DOHH2 (cell line): ENCODE measurements at regions not wholly inside any gene's neighbourhood (a gene's known extent, or its start where the extent isn't known, plus 50 kb on each side); places are given as distances from the start of the nearest gene placed in this dataset.

Experiments used
- EZH2phosphoT487 ChIP-seq: fragments of 200-600 bp; sonication (generic); IDR thresholded peaks from 2 replicates; pipeline ENCODE4 v1.6.1; 2017; ENCODE audit warnings: borderline replicate concordance, mild to moderate bottlenecking, antibody characterized with exemption, low read length, moderate library complexity, mixed read lengths
- TF ChIP-seq, protein P1 (sequence below): fragments of 200-600 bp; sonication (generic); IDR thresholded peaks from one replicate; pipeline ENCODE4 v1.5.1; 2014; ENCODE audit warnings: antibody characterized with exemption, mild to moderate bottlenecking, low read depth, low read length; ENCODE audit not compliant: poor library complexity, severe bottlenecking

DNA sequence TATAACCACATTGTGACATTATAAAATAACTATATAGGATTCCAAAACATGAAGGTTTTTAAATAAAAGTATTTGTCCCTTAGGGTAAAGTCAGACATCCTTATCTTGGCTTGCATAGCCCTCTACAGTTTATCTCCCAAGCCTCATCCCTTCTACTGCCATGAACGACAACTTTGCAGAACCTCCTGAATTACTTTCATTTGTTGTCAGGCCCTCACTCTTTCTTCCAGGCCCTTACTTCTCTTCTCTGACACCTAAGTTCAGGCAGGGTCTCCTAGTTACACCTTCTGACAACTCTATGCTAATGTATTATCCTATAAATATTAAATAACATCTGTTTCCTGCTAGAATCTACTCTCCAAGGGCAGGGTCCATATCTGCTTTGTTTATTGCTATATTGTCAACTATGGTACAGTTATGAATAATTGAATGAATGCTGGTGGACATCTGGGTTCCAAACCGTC is 115.7 kb upstream of the MDM1 start:
- TF ChIP-seq, protein P1, sequence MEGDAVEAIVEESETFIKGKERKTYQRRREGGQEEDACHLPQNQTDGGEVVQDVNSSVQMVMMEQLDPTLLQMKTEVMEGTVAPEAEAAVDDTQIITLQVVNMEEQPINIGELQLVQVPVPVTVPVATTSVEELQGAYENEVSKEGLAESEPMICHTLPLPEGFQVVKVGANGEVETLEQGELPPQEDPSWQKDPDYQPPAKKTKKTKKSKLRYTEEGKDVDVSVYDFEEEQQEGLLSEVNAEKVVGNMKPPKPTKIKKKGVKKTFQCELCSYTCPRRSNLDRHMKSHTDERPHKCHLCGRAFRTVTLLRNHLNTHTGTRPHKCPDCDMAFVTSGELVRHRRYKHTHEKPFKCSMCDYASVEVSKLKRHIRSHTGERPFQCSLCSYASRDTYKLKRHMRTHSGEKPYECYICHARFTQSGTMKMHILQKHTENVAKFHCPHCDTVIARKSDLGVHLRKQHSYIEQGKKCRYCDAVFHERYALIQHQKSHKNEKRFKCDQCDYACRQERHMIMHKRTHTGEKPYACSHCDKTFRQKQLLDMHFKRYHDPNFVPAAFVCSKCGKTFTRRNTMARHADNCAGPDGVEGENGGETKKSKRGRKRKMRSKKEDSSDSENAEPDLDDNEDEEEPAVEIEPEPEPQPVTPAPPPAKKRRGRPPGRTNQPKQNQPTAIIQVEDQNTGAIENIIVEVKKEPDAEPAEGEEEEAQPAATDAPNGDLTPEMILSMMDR = no peak
- no peak for TF ChIP-seq EZH2phosphoT487
